SJCRH30 (cell line): ENCODE measurements at regions not wholly inside any gene's neighbourhood (a gene's known extent, or its start where the extent isn't known, plus 50 kb on each side); places are given as distances from the start of the nearest gene placed in this dataset.
"Not testable (repeated sequence)": the region's sequence is repeated elsewhere in the genome, so short reads cannot be mapped to it uniquely, and the experiment has no call there.

Source experiments
- DNase-seq, 2 experiments: peaks; one replicate each; pipeline ENCODE4 v3.0.0-alpha.2; 2015 to 2020
- H3K27ac ChIP-seq: fragments of 250-450 bp; sonication (Bioruptor Pico); 2 replicates; pipeline ENCODE4 v1.5.1; 2020; ENCODE audit warnings: mild to moderate bottlenecking, moderate library complexity
- H3K27me3 ChIP-seq: fragments of 250-450 bp; sonication (Bioruptor Pico); 2 replicates; pipeline ENCODE4 v1.5.1; 2020; ENCODE audit warnings: mild to moderate bottlenecking, moderate library complexity
- H3K36me3 ChIP-seq: fragments of 250-450 bp; sonication (Bioruptor Pico); 2 replicates; pipeline ENCODE4 v1.5.1; 2020; ENCODE audit warnings: mild to moderate bottlenecking, moderate library complexity
- H3K4me1 ChIP-seq: fragments of 250-450 bp; sonication (Bioruptor Pico); 2 replicates; pipeline ENCODE4 v1.5.1; 2020; ENCODE audit warnings: mild to moderate bottlenecking, moderate library complexity
- H3K4me3 ChIP-seq: fragments of 250-450 bp; sonication (Bioruptor Pico); 2 replicates; pipeline ENCODE4 v1.5.1; 2020; ENCODE audit warnings: mild to moderate bottlenecking, moderate library complexity
- H3K9me3 ChIP-seq: fragments of 250-450 bp; sonication (Bioruptor Pico); replicated peaks from 2 replicates; pipeline ENCODE4 v1.5.1; 2020; ENCODE audit warnings: mild to moderate bottlenecking, moderate library complexity

DNA sequence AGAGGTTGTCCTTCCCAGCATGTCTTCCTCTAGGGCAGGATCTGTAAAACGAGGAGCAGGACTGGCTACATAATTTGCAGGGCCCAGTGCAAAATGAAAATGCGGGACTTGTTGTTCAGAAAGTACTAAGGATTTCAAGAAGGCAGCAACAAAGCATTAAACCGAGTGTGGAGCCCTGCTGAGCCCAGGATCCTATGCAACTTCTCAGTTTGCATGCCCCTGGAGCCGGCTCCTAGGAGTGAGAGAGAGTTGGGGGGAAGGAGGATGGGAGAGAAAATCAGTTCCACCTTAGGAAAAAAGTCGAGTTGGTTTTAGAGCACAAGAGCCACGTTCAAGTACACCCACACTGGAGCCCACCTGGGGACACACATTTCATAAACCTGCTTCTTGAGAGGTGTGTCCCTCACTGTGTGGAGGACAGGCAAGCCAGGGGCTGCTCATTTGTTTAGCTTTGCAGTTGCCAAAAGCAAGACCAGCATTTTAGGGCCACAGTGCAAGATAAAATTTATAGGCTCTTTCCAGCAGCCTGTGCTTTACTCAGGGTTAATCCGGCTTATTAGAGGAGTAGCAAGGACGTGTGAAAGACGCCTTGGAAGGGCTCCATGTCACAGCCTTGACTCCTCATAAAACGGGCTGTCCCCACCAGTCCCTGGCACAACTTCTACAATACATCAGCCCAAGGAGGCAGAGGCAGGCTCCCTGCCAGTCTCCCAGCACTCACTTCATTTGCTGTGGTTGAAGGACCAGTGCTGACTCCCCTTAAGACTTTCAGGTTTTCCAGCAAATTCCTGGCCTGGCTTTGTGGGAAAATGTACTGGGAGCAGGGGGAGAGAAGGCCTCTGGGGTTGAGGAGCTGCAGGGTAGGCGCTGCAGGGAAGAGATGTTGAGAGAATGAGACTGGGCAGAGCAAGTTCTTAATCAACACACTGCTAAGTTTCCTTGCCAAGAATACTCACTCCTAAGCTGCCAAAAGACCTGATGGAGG lies 159.7 kb upstream of the SEMA6A start:
- H3K27me3 ChIP-seq, result no peaks in the 10 kb centered on the region
- no peaks in the 10 kb centered on the region for H3K36me3 ChIP-seq
- H3K4me1 ChIP-seq, result peaks cover 20% of the 10 kb centered on the region
- no peak overlapping the region for H3K4me3 ChIP-seq
- no peak for DNase-seq
- H3K27ac ChIP-seq, result no peak overlapping the region
- H3K9me3 ChIP-seq, result no peaks in the 10 kb centered on the region

- Histone ChIP-seq H3K36me3 (no peaks in the 10 kb centered on the region), H3K4me3 (no peak overlapping the region), H3K27ac (no peak overlapping the region), H3K9me3 (no peaks in the 10 kb centered on the region), H3K4me1 (peaks cover 5% of the 10 kb centered on the region), H3K27me3 (no peaks in the 10 kb centered on the region)
- DNase-seq, result no peak
Observed at GRCh38 chr5:116732591-116732990, 158.0 kb upstream of the SEMA6A start.

- Histone ChIP-seq H3K27me3 (no peaks in the 10 kb centered on the region), H3K36me3 (no peaks in the 10 kb centered on the region), H3K4me1 (no peaks in the 10 kb centered on the region), H3K27ac (no peak overlapping the region), H3K9me3 (no peaks in the 10 kb centered on the region), H3K4me3 (no peak overlapping the region)
- no peak for DNase-seq
Observed at GRCh38 chr5:116731432-116731831, 156.8 kb upstream of the SEMA6A start.

GRCh38 chr5:116730706-116731105 lies 156.1 kb upstream of the SEMA6A start:
- Histone ChIP-seq H3K4me3 (no peak overlapping the region), H3K4me1 (no peaks in the 10 kb centered on the region), H3K27ac (no peak overlapping the region), H3K27me3 (no peaks in the 10 kb centered on the region), H3K9me3 (no peaks in the 10 kb centered on the region), H3K36me3 (no peaks in the 10 kb centered on the region)
- DNase-seq, result no peak

GRCh38 chr5:116730185-116730584 lies 155.6 kb upstream of the SEMA6A start:
- H3K36me3 ChIP-seq, result no peaks in the 10 kb centered on the region
- H3K4me1 ChIP-seq, result no peaks in the 10 kb centered on the region
- H3K27me3 ChIP-seq, result no peaks in the 10 kb centered on the region
- H3K27ac ChIP-seq, result no peak overlapping the region
- no peak for DNase-seq
- H3K9me3 ChIP-seq, result no peaks in the 10 kb centered on the region
- no peak overlapping the region for H3K4me3 ChIP-seq

- Histone ChIP-seq H3K36me3 (no peaks in the 10 kb centered on the region), H3K27me3 (no peaks in the 10 kb centered on the region), H3K4me3 (no peak overlapping the region), H3K9me3 (no peaks in the 10 kb centered on the region), H3K4me1 (no peaks in the 10 kb centered on the region), H3K27ac (no peak overlapping the region)
- no peak for DNase-seq
Observed at GRCh38 chr5:116727248-116727647, 152.6 kb upstream of the SEMA6A start.

- not testable (repeated sequence) for H3K4me3 ChIP-seq, H3K36me3 ChIP-seq, H3K27ac ChIP-seq, H3K9me3 ChIP-seq, H3K27me3 ChIP-seq, DNase-seq, H3K4me1 ChIP-seq
Observed at GRCh38 chr5:116726180-116726579, 151.6 kb upstream of the SEMA6A start.

GRCh38 chr5:116724971-116725370 lies 150.3 kb upstream of the SEMA6A start:
- H3K9me3 ChIP-seq, result no peaks in the 10 kb centered on the region
- no peak overlapping the region for H3K27ac ChIP-seq
- no peaks in the 10 kb centered on the region for H3K27me3 ChIP-seq
- H3K4me3 ChIP-seq, result no peak overlapping the region
- no peaks in the 10 kb centered on the region for H3K4me1 ChIP-seq
- no peaks in the 10 kb centered on the region for H3K36me3 ChIP-seq
- no peak for DNase-seq

- Histone ChIP-seq H3K27me3 (no peaks in the 10 kb centered on the region), H3K4me1 (no peaks in the 10 kb centered on the region)
- DNase-seq, result no peak
Observed at GRCh38 chr5:116722651-116723050, 148.0 kb upstream of the SEMA6A start.

GRCh38 chr5:116719106-116719505 lies 144.5 kb upstream of the SEMA6A start:
- H3K27ac ChIP-seq, result no peak overlapping the region
- no peak for DNase-seq
- H3K4me1 ChIP-seq, result no peaks in the 10 kb centered on the region
- H3K4me3 ChIP-seq, result no peak overlapping the region
- no peaks in the 10 kb centered on the region for H3K36me3 ChIP-seq
- H3K9me3 ChIP-seq, result no peaks in the 10 kb centered on the region
- no peaks in the 10 kb centered on the region for H3K27me3 ChIP-seq

More at GRCh38 chr5:116722651-116723050, 148.0 kb upstream of the SEMA6A start:
- H3K4me3 ChIP-seq, result no peak overlapping the region
- H3K36me3 ChIP-seq, result no peaks in the 10 kb centered on the region
- H3K9me3 ChIP-seq, result no peaks in the 10 kb centered on the region
- H3K27ac ChIP-seq, result no peak overlapping the region

DNA sequence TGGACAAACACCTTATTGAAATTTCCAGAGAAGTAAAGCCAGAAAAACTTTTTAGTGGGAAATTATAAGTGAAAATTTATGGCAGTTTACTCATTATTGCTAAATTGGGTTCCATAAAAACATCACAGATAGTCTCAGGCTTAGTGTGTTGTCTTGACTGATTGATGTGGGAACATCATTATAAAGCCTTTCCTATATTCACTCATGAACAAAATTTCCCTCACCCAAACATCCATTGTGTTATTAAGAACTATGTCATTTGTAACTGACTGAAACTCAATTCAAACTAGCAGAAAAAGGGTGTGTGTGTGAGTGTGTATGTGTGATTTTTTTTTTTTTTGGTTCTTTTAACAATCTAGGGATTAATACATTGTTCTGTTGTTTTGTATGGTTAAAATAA lies 143.7 kb upstream of the SEMA6A start:
- no peaks in the 10 kb centered on the region for H3K36me3 ChIP-seq
- no peak for DNase-seq
- no peaks in the 10 kb centered on the region for H3K9me3 ChIP-seq
- no peak overlapping the region for H3K4me3 ChIP-seq
- H3K4me1 ChIP-seq, result no peaks in the 10 kb centered on the region
- H3K27me3 ChIP-seq, result no peaks in the 10 kb centered on the region
- H3K27ac ChIP-seq, result no peak overlapping the region

GRCh38 chr5:116709082-116709481 lies 134.5 kb upstream of the SEMA6A start:
- no peak for DNase-seq
- no peak overlapping the region for H3K4me3 ChIP-seq
- no peaks in the 10 kb centered on the region for H3K36me3 ChIP-seq
- no peaks in the 10 kb centered on the region for H3K27me3 ChIP-seq
- H3K27ac ChIP-seq, result no peak overlapping the region
- H3K9me3 ChIP-seq, result no peaks in the 10 kb centered on the region
- no peaks in the 10 kb centered on the region for H3K4me1 ChIP-seq

GRCh38 chr5:116705121-116705519 lies 130.5 kb upstream of the SEMA6A start:
- not testable (repeated sequence) for DNase-seq, H3K27ac ChIP-seq, H3K4me3 ChIP-seq, H3K9me3 ChIP-seq, H3K4me1 ChIP-seq, H3K27me3 ChIP-seq, H3K36me3 ChIP-seq

DNA sequence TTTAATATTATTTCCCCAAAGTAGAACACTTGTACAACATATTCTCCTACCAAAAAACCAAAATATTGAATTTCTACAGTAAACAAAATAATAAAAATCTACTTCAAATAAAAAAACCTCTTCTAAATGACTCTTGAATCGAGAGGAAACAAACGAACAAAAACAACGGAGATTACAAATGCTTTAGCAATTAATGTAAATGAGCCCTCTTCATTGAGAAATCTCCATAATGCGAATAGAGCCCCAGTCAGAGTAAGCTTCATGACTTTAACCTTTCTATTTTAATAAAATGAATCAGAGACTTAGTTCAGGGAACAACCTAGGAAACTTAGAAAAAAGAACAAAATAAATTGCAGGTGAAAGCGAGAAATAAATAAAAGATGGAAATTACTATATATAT lies 129.3 kb upstream of the SEMA6A start:
- no peaks in the 10 kb centered on the region; the same call in 1 of the 2 replicates for H3K9me3 ChIP-seq
- no peaks in the 10 kb centered on the region for H3K36me3 ChIP-seq
- no peak overlapping the region for H3K4me3 ChIP-seq
- no peak for DNase-seq
- no peaks in the 10 kb centered on the region for H3K27me3 ChIP-seq
- H3K27ac ChIP-seq, result no peak overlapping the region
- H3K4me1 ChIP-seq, result no peaks in the 10 kb centered on the region

DNA sequence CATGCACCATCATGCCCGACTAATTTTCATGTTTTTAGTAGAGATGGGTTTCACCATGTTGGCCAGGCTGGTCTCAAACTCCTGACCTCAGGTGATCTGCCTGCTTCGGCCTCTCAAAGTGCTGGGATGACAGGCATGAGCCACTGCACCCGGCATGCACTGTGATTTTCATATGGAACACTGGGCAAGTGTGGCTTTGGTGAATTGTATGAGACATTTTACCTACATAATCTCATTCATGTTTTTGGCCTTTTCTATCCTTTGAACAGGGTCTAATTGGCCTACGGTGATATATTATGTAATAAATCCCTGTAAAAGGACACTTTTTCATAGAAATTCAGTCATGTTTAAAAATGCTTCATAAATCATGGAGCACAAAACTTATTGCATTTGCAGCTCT lies 128.7 kb upstream of the SEMA6A start:
- no peak for DNase-seq
- Histone ChIP-seq H3K4me3 (no peak overlapping the region), H3K9me3 (no peaks in the 10 kb centered on the region; the same call in 1 of the 2 replicates), H3K4me1 (no peaks in the 10 kb centered on the region), H3K27me3 (no peaks in the 10 kb centered on the region), H3K27ac (no peak overlapping the region), H3K36me3 (no peaks in the 10 kb centered on the region)

GRCh38 chr5:116702776-116703175 lies 128.2 kb upstream of the SEMA6A start:
- H3K4me1 ChIP-seq, result no peaks in the 10 kb centered on the region
- H3K4me3 ChIP-seq, result no peak overlapping the region
- H3K9me3 ChIP-seq, result no peaks in the 10 kb centered on the region; the same call in 1 of the 2 replicates
- H3K27me3 ChIP-seq, result no peaks in the 10 kb centered on the region
- no peak overlapping the region for H3K27ac ChIP-seq
- no peak for DNase-seq
- no peaks in the 10 kb centered on the region for H3K36me3 ChIP-seq
